Ascending aorta (tissue), 2 donors: ENCODE measurements at regions not wholly inside any gene's neighbourhood (a gene's known extent, or its start where the extent isn't known, plus 50 kb on each side); places are given as distances from the start of the nearest gene placed in this dataset.

Experiments used
- DNase-seq, 2 donors: peaks; one replicate each; pipeline ENCODE4 v3.0.0-alpha.2; 2019; ENCODE audit warnings: low spot score in 2 of 2
- H3K27ac ChIP-seq, 2 donors: fragments of 200-600 bp; sonication (generic); one replicate each; pipeline ENCODE4 v1.5.1; 2016 to 2017; ENCODE audit warnings: mild to moderate bottlenecking in 1 of 2
- H3K27me3 ChIP-seq: fragments of 200-600 bp; sonication (generic); one replicate; pipeline ENCODE4 v1.5.1; 2017
- H3K36me3 ChIP-seq, 2 donors: fragments of 200-600 bp; sonication (generic); one replicate each; pipeline ENCODE4 v1.5.1; 2016
- H3K4me1 ChIP-seq, 2 donors: fragments of 200-600 bp; sonication (generic); one replicate each; pipeline ENCODE4 v1.5.1; 2016 to 2017; ENCODE audit warnings: mild to moderate bottlenecking in 1 of 2
- H3K4me3 ChIP-seq, 2 donors: fragments of 200-600 bp; sonication (generic); one replicate each; pipeline ENCODE4 v1.5.1; 2016 to 2017; ENCODE audit warnings: mild to moderate bottlenecking in 1 of 2
- H3K9me3 ChIP-seq, 2 donors: fragments of 200-600 bp; sonication (generic); one replicate each; pipeline ENCODE4 v1.5.1; 2016
- CTCF ChIP-seq, 3 experiments: fragments of 200-600 bp in 2 of 3; fragments of 450-650 bp in 1 of 3; sonication (generic) in 2 of 3; IDR thresholded peaks; one replicate each; pipeline ENCODE4 v1.5.1; 2016 to 2019; ENCODE audit warnings: antibody characterized with exemption in 3 of 3, mild to moderate bottlenecking in 1 of 3, moderate library complexity in 1 of 3
- intact Hi-C: fragments of 100-400 bp; cut with DNase I; formaldehyde crosslinking; loops from one replicate; pipeline ENCODE4 v1.15.1; 2023

GRCh38 chr4:140246216-140246615 lies 92.2 kb upstream of the MAML3 start:
- peaks cover 0 to 14% of the 10 kb centered on the region in 2 donors for H3K4me1 ChIP-seq
- H3K27me3 ChIP-seq = no peaks in the 10 kb centered on the region
- no peaks in the 10 kb centered on the region for H3K36me3 ChIP-seq
- intact Hi-C loops = no loop called here
- no peak for DNase-seq
- no peak for TF ChIP-seq CTCF (IDR thresholded peaks at IDR 0.05)
- no peaks in the 10 kb centered on the region for H3K9me3 ChIP-seq
- no peak overlapping the region for H3K4me3 ChIP-seq
- no peak overlapping the region for H3K27ac ChIP-seq

- Histone ChIP-seq H3K36me3 (no peaks in the 10 kb centered on the region), H3K27ac (no peak overlapping the region), H3K4me3 (no peak overlapping the region), H3K9me3 (no peaks in the 10 kb centered on the region), H3K27me3 (no peaks in the 10 kb centered on the region), H3K4me1 (peaks cover 0 to 11% of the 10 kb centered on the region in 2 donors)
- intact Hi-C loops = no loop called here
- DNase-seq = no peak
- no peak for TF ChIP-seq CTCF (IDR thresholded peaks at IDR 0.05)
These were observed 90.3 kb upstream of the MAML3 start for GRCh38 chr4:140244328-140244727.

- Histone ChIP-seq H3K27me3 (no peaks in the 10 kb centered on the region), H3K27ac (peak overlapping the region; percentile 52 to 68), H3K4me1 (peaks cover 5 to 17% of the 10 kb centered on the region in 2 donors), H3K4me3 (peak overlapping the region in 1 of 2 donors; percentile 20), H3K9me3 (no peaks in the 10 kb centered on the region), H3K36me3 (no peaks in the 10 kb centered on the region)
- DNase-seq = no peak
- no peak for TF ChIP-seq CTCF (IDR thresholded peaks at IDR 0.05)
- intact Hi-C loops = no loop called here
These were observed 89.3 kb upstream of the MAML3 start for GRCh38 chr4:140243278-140243753.

- TF ChIP-seq CTCF (IDR thresholded peaks at IDR 0.05) = no peak
- Histone ChIP-seq H3K4me3 (peak overlapping the region in 1 of 2 donors; percentile 20), H3K36me3 (no peaks in the 10 kb centered on the region), H3K4me1 (peaks cover 5 to 24% of the 10 kb centered on the region in 2 donors), H3K9me3 (no peaks in the 10 kb centered on the region), H3K27me3 (no peaks in the 10 kb centered on the region), H3K27ac (peak overlapping the region; percentile 52 to 68)
- intact Hi-C loops = no loop called here
- DNase-seq = no peak
These were observed 88.6 kb upstream of the MAML3 start for GRCh38 chr4:140242357-140243277.

DNA sequence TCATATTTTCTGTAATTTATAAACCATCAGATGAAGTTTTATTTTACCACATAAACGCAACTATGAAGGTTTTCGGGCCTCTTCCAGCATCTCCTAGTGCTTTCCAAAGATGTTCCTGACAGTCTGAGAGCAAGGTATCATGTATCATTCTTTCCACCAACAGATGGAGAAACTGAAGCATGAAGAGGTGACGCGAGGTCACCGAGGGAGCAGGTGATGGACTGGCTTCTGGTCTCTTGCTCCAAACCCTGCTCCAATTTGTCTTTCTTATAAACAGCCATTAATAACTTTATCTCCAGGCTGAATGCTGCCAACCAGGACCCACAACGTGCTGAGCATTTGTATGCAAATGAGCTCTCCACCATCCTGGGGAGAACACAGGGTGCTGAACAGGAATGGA lies 86.3 kb upstream of the MAML3 start:
- Histone ChIP-seq H3K4me3 (no peak overlapping the region), H3K9me3 (no peaks in the 10 kb centered on the region), H3K27me3 (no peaks in the 10 kb centered on the region), H3K4me1 (peaks cover 5 to 29% of the 10 kb centered on the region in 2 donors), H3K27ac (no peak overlapping the region), H3K36me3 (no peaks in the 10 kb centered on the region)
- no peak for TF ChIP-seq CTCF (IDR thresholded peaks at IDR 0.05)
- intact Hi-C loops = no loop called here
- DNase-seq = no peak
